CD4-positive, alpha-beta T cell treated with Interleukin-4 for 1 hour (primary cell): ENCODE measurements at regions not wholly inside any gene's neighbourhood (a gene's known extent, or its start where the extent isn't known, plus 50 kb on each side); places are given as distances from the start of the nearest gene placed in this dataset.
"Not testable (repeated sequence)": the region's sequence is repeated elsewhere in the genome, so short reads cannot be mapped to it uniquely, and the experiment has no call there.

Experiments used
- DNase-seq, 2 donors: peaks; one replicate each; pipeline ENCODE4 v3.0.0-alpha.2; 2020 to 2022

DNA sequence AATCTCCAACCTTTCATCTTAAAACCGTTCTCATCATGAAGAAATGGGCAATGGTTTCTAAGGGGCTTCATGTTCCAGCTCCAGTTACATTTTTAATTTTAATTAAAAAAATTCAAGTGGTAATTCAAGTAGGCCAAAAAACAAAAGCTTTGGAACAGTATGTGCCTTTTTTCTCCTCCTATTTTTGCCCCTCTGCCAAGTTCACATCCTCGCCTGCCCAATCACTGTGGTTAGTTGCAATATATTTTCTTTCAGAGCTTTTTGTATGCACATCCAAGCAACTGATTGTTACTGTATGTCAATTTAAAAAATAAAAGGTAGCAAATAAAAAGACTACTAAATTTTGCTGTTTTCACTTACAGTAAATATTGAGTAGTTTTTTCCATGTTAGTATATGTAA lies 99.8 kb upstream of the B3GAT2 start:
- no peak for DNase-seq

DNA sequence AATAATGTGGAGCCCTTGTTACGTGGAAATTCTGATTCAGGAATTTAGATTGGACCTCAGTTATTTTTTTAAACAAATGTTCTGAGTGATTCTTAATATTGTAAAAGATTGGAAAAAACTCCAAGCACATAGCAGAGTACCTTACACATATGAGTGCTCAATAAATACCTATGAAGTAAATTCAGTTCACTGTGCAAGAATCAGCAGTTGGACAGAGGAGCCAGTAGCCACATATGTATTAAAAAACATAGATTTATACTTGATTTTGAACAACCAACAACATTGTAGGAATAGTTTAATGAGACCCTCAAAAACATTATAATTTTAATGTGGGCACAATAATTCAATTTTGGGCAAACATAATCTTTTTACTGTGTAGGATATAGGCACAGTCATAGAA lies 109.3 kb upstream of the B3GAT2 start:
- DNase-seq = no peak

DNA sequence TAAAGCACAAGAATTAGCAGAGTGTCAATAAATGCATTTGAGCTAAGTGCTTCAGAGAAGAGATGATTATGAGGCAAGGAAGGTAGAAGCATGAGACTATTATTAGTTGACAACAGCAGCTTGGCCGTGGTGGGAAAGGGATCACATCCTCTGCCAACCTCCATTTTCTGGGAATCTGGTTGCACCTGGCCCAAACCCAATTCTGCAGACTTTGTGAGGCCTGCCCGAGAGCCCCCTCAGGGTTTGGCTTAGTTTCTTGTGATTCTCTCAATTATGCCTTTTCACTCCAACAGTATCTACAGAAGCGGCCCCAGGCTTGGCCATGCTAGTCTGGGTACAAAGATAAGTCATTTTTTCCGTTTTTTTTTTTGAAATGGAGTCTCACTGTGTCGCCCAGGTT lies 111.0 kb upstream of the B3GAT2 start:
- no peak for DNase-seq

DNA sequence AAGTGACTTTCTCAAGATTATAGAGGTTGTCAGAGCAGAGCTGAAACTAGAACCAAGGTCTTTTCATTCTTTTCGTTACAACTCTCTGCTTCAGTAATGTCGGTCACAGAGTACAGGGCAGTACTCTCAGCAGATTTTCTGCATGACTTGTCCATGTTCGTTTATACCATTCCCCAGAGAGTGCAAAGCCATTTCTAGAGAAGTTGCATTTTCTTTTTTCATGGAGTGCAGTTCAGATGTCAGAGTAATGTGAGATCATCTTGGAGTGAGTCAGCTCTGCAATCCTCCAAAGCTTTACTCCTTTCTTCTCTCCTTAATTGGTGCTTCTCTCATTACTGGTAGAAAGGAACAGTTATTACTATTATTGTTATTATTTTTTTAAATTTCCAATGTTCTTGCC lies 115.6 kb upstream of the B3GAT2 start:
- no peak for DNase-seq

DNA sequence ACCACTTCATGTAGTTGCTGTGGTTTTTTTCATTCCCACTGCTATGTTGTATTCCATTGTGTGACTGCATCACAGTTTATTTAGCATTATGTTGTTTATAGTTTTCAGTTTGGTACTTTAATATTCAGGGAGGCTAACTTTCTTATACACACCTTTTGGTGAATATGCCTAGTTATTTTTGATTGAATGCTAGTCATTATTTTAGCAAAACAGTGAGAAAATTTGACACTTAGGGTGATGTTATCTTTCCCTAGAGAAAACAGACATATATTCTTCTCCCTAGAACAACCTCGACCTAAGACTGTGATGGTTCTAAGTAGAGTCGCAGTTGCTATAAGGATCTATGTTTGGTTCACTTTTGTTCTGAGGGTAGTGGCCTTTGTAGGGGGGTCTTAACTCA lies 120.8 kb upstream of the B3GAT2 start:
- DNase-seq = no peak

DNA sequence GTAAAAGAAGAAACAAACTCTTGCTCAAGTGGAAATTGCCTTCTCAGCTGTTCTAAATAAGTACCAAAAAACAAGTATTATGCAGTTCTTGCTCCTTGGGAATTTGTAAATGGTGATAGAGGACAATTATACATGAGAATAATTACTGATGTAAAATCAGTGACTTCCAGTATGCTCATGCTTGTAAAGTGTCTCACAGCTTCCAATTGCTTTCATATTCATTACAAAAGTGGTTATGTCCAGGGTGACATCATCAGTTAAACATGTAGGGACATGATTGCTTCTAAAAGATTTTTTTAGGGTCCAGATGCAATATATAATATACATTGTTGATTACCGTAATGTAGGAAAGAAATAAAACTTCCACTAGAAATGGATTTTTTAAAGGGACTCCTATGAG lies 122.8 kb upstream of the B3GAT2 start:
- DNase-seq = no peak

DNA sequence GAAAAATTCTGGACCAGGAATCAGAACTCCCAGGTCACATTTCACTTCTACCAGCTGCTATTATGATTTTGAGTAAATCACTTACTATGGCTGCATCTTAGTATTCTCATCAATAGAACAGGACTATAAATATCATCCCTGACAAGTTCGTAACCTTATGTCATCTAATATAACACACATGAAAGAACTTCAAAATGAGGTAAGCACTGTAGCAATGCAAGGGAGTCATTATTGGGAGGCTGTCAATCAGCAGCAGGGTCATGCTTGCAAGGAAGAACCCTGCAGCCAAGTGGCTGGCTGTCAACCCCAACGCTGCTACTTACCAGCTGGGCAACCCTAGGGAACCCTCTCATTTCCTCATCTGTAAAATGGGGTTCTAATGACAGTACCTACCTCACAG lies 123.3 kb upstream of the B3GAT2 start:
- DNase-seq = no peak

DNA sequence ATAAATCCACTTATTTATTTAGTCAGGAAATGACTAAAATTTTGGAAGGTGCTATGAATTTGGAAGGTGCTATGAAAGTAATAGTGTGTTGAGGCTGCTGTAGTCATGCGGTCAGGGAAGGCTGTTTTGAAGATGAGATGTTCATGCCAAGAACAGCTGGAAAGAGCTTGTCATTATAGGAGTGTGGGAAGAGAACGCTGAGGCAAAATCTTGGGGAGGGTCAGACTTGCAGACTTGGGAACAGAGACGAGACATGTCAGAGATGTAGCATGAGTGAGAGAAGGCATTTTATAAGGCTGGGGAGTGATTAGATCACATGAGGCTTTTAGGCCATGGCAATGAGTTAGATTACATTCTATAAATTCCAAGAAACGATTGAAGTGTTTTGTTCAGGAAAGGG lies 124.0 kb upstream of the B3GAT2 start:
- no peak for DNase-seq

DNA sequence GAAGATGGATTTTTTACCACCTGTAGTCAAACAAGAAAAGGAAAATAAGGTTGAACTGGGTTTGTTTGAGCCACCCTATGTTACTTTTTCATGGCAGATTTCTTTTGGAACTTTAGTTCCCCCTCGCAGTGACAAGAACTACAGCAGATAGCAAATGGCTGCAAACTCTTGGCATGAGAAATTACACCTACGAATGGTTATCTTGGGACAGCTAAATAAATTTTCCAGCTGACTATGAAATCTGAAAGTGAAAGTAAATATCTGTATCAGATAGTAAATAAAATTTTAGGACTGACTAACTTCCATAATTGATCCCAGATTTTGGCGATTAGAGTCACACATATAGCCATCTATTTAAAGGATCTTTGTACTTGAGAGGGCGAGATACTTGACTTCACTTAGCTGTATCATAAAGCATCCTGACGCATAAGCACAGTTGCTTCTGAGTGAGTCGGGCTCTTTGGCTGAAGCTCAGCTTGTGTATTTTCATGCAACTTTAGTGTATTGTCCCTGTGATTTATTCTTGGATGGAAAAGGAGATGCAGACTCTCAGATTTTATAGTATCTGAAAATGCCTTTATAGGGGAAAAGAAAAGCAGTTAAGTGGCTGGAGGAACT lies 125.3 kb upstream of the B3GAT2 start:
- no peak for DNase-seq

DNA sequence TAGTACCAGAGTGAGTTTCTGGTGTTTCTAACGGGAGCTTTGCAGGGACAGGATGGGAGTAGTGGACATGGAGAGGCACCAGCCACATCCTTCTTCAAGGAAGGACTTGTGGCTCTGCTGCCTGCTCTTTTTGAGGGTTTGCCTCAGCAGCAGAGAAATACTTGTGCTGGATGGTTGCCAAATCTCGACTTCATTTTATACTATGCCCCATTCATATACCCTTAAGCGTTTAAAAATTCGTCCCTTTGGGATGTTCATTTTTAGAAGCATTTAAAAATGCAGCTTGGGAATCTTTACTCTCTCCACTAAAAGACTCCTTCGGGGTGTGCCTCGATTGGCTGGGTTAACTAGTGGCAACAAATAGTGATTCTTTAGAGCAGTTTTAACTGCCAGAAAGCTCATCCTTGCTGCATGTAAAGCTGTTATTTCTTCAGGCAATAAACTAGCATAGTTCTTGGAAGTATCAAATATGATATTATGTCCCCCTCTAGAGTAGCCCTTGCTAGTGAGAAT lies 126.5 kb upstream of the B3GAT2 start:
- DNase-seq = no peak

DNA sequence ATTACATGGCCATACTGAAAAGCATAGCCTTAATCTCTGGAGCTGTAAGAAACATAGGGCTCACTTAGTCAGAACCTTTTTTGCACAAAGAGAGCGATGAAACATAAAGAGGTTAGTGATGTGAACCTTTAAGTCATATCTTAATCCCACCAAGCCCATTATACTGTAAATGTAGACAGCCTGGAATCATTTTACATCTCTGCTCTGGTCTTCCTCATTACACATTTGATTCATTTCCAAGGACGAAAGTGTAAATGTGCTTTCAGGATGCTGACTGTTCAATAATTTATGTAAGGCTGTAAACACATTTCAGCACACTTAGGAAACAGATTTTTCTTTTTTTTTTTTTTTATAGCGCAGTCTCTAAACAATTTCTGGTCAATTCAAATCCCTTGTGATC lies 131.3 kb upstream of the B3GAT2 start:
- DNase-seq = no peak

DNA sequence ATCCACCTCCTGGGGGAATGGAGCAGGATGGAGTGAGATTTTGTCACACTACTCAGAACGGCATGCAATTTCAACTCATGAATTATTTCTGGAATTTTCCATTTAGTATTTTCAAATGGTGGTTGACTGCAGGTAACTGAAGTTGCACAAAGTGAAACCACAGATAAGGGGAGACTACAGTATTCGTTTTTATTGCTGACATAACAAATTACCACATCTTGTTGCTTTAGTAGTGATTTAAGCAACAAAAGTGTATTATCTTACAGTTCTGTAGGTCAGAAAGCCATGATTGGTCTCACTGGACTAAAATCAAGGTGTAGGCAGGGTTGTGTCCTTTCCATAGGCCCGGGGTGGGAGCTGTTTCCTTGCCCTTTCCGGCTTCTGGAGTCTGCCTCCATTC lies 133.4 kb upstream of the B3GAT2 start:
- DNase-seq = no peak

DNA sequence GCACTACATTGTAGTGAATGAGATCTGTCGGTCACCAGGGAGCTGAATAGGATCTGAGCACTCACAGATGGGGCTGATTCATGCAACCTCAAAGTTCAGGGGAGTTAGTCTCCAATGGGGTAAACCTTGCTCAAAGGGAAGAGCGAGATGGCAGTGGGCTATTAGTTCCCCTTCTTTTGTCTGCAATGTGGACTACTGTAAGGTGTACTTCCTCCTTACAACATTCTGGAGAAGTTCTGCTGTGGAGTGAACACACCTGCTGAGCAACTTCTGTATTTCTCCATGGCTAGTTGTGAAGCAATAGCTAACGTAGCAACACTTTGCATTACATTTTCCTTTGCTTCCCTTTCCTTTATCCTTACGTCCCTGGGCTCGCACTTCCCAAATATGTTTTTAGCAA lies 134.3 kb upstream of the B3GAT2 start:
- DNase-seq = no peak

DNA sequence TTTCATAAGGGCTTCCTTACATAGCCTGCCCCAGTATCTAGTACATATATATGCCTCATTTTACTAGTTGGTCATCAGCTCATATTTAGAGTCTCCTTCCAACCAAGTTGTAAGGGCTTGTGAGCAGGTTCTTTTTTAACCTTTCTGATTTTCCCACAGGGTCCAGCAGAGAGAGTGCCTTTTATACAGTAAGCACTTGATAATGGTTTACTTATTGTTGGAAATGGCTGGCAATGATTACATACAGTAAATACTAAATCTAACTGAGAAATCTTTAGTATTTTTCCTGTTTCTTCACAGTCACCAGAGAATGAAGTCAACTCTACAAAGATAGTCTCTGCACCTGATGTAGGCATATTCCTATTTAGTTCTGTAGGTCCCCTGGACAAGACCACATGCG lies 135.1 kb upstream of the B3GAT2 start:
- no peak for DNase-seq

DNA sequence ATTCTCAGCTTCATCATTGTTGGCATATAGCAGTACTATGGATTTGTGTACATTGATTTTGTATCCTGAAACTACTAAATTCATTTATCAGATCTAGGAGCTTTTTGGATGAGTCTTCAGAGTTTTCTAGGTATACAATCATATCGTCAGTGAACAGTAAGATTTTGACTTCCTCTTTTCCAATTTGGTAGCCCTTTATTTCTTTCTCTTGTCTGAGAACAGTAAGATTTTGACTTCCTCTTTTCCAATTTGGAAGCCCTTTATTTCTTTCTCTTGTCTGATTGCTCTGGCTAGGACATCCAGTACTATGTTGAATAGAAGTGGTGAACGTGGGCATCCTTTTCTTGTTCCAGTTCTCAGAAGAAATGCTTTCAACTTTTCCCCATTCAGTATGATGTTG lies 140.4 kb upstream of the B3GAT2 start:
- not testable (repeated sequence) for DNase-seq

DNA sequence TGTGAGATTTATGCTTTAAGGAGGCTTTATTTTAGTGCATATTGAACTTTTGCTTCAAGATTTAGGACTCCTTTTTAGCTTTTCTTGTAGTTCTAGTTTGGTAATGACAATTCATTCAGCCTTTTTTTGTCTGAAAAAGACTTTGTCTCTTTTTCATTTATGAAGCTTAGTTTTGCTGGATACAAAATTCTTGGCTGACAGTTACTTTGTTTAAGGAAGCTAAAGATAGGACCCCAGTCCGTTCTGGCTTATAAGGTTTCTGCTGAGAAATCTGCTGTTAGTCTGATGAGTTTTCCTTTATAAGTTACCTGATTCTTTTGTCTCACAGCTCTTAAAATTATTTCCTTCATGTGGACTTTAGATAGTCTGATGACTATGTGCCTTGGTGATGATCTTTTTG lies 142.8 kb upstream of the B3GAT2 start:
- no peak for DNase-seq

DNA sequence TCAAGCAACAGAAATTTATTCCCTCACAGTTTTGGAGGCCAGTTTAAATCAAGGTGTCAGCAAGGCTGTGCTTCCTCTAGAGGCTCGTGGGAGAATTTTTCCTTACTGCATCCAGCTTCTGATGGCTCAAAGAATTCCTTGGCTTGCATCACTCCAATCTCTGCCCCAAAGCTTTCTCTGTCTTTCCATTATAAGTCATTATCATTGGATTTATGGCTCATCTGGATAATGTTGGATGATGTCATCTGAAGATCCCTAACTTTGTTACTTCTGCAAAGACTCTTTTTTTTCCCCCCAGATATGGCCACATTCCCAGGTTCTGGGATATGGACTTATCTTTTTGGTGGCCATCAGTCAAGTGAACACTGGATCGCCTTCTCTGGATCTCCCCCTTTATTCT lies 146.3 kb upstream of the B3GAT2 start:
- no peak for DNase-seq

DNA sequence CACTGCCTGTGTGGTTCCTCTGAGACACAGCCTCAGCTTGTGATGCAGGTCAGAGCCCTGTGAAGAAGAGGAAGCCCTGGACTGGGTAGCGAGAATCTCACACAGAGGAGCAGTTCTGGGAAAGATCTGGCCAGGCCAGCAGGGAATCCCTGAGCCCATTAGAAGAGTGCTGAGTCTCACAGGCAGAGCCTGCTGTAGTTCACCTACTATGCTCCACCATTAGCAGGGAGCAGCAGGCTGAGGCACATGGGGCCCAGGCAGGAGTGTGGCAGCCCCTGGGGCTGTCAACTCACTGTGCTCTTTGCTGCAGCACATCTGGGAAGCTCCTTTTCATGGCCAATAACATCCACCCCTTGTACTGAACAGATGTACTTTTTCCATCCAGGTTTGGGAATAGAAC lies 146.8 kb upstream of the B3GAT2 start:
- no peak for DNase-seq

DNA sequence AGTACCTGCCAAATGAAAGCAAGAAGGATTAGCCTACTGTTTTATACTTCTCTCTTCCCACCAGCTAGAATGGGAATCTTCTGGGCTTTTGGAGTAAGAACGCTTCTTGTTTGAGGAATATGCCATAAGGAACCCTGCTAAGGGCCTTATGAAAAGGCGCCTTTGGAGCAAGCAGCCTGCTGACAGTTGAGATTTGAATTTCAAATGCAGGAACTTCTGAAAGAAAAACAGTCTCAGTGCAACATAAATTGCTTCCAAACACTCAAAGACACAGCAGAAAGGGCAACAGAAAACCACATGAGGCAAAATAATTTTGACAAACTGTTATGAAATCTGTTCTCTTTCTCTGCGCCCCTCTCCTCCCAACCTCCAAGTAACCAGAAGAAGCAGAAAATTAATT lies 149.4 kb upstream of the B3GAT2 start:
- no peak for DNase-seq

DNA sequence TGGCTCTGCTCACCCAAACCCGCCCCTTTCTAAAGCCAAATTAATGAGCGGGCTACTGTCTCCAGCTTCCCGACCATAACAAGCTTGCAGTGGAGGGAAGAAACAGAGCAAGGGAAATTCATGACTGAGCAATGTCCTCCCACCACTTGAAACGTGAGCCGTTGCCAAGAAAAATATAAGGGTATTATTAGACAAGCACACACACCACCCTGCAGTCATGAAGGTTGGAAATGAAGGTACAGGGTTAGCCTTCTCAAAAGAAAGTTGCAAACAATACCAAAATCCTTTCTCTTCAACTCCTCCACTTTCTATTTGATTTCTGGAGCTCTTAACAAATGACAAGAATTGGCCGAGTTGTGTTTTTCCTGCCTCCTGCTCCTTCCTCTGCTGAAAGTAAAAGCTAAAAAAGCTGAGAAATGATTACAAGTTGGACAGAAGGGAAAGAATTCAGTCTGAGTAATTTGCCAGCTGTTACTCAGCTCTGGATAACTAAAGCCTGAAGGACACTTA lies 151.1 kb upstream of the B3GAT2 start:
- DNase-seq = no peak

DNA sequence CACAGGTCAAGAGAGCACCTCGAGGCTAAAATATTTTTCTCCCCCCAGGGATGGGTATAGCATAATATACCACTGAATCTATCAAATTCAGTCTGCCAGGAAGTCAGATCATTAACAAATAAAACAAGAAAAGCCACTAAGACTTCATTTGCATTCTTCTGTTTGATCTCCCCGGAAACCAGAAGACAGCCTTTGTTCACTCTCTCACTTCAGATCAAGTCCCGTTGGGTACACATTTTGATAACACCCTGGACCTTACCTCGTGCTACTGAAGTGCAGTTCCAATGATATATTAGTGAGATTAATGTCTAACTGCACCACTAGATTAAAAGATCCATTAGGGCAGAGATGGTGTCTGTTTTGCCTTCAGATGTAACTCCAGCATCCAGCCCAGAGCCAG lies 157.7 kb upstream of the B3GAT2 start:
- no peak for DNase-seq

DNA sequence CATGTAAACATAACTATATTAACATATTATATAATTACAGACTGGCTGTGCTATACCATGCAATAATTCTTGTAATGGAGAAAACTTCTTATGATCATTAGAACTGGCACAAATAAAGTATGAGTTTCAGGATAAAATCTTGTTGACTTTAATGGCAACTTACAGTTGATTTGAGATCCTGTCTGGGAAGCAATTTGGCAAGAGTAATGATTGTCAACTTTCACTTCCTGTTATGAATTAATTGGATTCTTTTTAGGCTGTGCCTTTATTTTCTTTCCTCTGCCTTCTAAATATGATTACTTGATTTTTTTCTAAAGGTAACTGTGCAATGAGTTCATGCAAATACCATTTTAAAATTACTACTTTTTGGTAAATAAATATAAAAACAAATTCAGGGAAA lies 158.1 kb upstream of the B3GAT2 start:
- DNase-seq = no peak

DNA sequence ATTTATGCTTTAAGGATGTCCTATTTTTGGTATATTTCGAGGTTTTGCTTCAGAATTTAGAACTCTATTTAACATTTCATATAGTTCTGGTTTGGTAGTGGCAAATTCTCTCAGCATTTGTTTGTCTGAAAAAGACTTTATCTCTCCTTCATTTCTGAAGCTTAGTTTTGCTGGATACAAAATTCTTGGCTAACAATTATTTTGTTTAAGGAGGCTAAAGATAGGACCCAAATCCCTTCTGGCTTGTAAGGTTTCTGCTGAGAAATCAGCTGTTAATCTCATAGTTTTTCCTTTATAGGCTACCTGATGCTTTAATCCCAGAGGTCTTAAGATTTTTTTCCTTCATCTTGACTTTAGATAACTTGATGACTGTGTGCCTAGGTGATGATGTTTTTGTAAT lies 162.7 kb upstream of the B3GAT2 start:
- DNase-seq = no peak

DNA sequence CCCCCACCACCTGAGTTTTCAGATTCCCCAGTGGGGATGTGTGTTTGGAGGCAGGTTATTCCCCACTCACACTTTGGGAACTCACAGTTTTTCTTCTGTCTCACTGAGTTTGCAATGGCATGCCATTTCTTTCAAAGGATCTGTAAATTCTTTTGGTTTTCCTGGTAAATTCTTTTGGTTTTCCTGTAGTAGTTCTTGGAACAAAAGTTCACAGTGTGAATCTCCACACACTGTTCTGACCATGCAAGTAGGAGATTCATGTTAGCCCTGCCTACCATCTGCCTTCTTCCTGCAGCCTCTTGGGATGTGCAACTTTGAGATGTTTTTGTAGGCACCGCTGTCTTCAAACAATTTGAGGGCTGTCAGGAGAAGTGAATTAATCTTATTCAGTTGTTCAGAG lies 165.6 kb upstream of the OGFRL1 start:
- no peak for DNase-seq

DNA sequence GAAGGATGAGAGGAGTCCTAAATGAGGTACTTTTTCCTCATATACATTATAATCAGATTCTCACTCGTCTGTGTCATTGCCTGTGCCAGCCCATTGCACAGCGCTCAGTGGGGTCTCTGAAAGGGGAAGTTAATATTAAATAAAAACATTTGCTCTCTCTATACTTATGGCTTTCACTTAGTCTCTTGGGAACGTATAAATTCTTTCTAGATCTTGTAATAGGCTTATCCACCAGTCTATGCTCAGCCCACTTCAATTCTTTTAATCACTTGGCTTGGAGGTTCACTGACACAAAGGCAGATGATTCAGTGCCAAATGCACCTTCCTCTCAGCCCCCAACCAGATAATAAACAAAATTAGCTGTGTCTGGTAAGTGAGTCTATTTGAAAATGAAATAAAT lies 164.3 kb upstream of the OGFRL1 start:
- no peak for DNase-seq

DNA sequence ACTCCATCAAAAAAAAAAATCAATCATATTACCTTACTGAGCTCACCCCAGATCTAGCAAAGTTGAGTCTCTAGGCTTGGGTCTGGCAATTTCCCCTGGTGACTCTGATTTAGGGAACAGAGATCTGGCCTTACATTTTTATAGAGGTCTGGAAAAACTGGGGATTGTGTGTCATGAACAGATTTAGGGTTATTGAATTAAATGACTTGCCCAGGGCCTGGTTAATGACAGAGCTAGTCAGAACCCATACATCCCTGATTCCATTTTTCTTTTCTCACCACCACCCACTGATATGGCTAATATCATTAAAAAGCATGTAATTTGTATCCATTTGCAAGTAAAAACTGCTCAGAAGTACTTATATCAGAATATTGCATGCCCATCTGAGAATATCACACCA lies 163.4 kb upstream of the OGFRL1 start:
- DNase-seq = no peak
